ENCODE measurements at regions not wholly inside any gene's neighbourhood (a gene's known extent, or its start where the extent isn't known, plus 50 kb on each side); places are given as distances from the start of the nearest gene placed in this dataset.
A peak's percentile ranks its signal among the peaks of the same experiment; 100 is the strongest.

DNA sequence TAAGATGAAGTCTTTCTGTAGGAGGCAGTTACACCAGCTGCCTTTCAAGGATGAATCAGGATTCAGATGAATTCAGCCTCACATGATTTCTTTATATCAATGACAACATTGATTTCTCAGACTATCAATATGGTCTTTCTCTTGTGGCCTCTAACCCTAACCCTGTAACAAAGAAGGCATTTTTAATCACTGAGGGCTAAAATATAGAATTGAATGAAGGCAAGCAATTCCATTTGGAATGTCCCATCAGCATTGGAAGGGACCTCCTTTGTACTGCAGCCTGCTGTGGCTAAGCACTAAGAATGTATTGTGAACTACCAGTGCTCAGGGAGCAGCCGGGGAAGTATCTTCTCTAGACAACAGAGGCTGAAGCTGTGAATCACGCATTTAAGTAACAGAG is 90.6 kb upstream of the FRMD6 start:
- H3K9me3 Mint-ChIP-seq, result no peaks in the 10 kb centered on the region
- DNase-seq (ENCODE audit: low spot score in 2 of 2, unreplicated experiment in 2 of 2), result no peak
- H3K27ac Mint-ChIP-seq, result no peak overlapping the region
- no peaks in the 10 kb centered on the region for H3K27me3 Mint-ChIP-seq (ENCODE audit: low read depth)
- no peaks in the 10 kb centered on the region for H3K36me3 Mint-ChIP-seq
- no peak overlapping the region for H3K4me3 Mint-ChIP-seq
- peaks cover 20% of the 10 kb centered on the region for H3K4me1 Mint-ChIP-seq
- TF ChIP-seq, protein P1, sequence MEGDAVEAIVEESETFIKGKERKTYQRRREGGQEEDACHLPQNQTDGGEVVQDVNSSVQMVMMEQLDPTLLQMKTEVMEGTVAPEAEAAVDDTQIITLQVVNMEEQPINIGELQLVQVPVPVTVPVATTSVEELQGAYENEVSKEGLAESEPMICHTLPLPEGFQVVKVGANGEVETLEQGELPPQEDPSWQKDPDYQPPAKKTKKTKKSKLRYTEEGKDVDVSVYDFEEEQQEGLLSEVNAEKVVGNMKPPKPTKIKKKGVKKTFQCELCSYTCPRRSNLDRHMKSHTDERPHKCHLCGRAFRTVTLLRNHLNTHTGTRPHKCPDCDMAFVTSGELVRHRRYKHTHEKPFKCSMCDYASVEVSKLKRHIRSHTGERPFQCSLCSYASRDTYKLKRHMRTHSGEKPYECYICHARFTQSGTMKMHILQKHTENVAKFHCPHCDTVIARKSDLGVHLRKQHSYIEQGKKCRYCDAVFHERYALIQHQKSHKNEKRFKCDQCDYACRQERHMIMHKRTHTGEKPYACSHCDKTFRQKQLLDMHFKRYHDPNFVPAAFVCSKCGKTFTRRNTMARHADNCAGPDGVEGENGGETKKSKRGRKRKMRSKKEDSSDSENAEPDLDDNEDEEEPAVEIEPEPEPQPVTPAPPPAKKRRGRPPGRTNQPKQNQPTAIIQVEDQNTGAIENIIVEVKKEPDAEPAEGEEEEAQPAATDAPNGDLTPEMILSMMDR (IDR thresholded peaks at IDR 0.05; ENCODE audit: unreplicated experiment), result no peak

DNA sequence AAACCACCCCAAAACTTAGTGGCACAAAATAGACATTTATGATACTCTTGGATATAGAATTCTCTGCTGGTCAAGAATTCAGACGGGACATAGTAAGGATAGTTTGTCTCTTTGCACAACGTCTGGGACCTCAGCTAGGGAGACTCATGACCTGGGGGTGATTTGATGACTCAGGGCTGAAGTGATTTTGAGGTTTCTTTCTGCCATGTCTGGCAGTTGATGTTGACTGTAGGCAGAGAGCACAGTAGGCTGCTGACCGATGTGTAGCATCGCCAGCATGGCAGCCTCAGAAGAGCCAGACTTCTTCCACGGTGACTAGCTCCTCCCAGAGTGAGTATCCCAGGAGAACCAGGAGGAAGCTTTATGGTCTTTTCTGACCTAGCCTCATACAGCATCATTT is 88.9 kb upstream of the FRMD6 start:
- Mint-ChIP-seq H3K9me3 (no peaks in the 10 kb centered on the region), H3K27me3 (ENCODE audit: low read depth) (no peaks in the 10 kb centered on the region), H3K4me3 (no peak overlapping the region), H3K4me1 (peaks cover 20% of the 10 kb centered on the region), H3K27ac (no peak overlapping the region), H3K36me3 (no peaks in the 10 kb centered on the region)
- no peak for DNase-seq (ENCODE audit: low spot score in 2 of 2, unreplicated experiment in 2 of 2)
- TF ChIP-seq, protein P1 (IDR thresholded peaks at IDR 0.05; ENCODE audit: unreplicated experiment), result no peak

DNA sequence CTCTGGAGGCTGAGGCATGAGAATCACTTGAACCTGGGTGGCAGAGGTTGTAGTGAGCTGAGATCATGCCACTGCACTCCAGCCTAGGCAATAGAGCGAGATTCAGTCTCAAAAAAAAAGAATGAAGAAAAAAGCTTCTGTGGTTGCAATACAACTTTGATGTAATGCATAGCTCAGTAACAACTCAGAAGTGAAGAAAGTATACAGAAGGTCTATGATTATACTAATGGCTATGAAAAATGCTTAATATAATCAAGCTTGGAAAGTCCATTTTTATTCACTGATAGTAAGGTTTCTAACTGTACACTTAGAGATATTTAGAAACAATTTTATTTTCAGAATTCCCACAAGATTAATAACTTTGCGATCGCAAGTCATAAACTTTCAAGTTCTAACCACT is 88.2 kb upstream of the FRMD6 start:
- Mint-ChIP-seq H3K27me3 (ENCODE audit: low read depth) (no peaks in the 10 kb centered on the region), H3K4me3 (no peak overlapping the region), H3K4me1 (peaks cover 20% of the 10 kb centered on the region), H3K27ac (peak overlapping the region; percentile 74), H3K36me3 (no peaks in the 10 kb centered on the region), H3K9me3 (no peaks in the 10 kb centered on the region)
- no peak for DNase-seq (ENCODE audit: low spot score in 2 of 2, unreplicated experiment in 2 of 2)
- TF ChIP-seq, protein P1 (IDR thresholded peaks at IDR 0.05; ENCODE audit: unreplicated experiment), result no peak

DNA sequence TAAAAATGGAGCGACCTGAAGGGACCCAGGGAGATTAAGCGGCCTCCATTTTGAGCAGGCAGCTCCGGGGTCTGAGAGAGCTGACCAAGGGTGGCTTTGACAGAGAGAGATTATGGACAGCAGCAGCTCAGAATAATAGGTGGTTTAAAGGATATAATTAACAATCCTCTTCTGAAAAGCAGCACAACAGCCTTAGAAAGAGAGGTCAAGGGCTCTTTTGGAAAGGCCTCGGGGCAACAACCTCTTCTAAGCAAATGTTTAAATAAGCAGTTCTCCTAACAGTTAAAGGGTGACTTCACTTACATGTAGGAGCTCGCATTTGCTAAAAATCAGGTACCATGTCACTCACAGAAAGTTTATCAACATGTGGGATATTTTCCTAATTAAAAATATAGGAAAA is 87.2 kb upstream of the FRMD6 start:
- Mint-ChIP-seq H3K4me1 (peaks cover 20% of the 10 kb centered on the region), H3K4me3 (no peak overlapping the region), H3K27ac (peak overlapping the region; percentile 74), H3K9me3 (no peaks in the 10 kb centered on the region), H3K36me3 (no peaks in the 10 kb centered on the region), H3K27me3 (ENCODE audit: low read depth) (no peaks in the 10 kb centered on the region)
- DNase-seq (ENCODE audit: low spot score in 2 of 2, unreplicated experiment in 2 of 2), result no peak
- TF ChIP-seq, protein P1 (IDR thresholded peaks at IDR 0.05; ENCODE audit: unreplicated experiment), result no peak

DNA sequence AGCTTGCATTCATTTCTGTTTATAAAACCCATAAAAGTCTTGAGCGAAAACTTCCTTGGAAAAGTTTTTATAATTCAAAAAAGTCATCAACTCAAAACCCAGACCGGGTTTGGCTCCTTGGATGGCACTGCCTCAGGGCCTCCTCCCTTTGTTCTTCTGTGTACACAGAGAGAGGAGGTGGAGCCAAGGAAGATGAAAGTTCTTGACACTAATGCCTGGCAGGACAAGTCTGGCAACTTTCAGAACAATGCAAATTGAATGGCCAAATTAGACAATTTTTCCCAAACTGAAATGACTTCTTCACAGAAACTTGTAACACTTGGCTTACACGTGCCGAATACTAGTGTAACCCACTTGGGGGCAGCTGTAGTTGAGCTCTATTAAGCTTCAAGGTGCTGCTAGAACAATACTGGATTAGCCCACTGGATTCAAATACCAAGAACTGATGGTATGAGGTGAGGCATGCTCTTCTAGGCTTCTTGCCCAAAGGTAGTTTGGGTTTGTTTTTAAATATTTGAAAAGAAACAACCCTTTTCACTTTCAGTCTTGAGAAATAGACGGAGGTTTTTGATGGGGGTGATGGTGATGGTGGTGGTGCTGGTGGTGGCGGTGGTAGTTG is 86.6 kb upstream of the FRMD6 start:
- TF ChIP-seq, protein P1 (IDR thresholded peaks at IDR 0.05; ENCODE audit: unreplicated experiment), result no peak
- Mint-ChIP-seq H3K36me3 (no peaks in the 10 kb centered on the region), H3K27ac (peak overlapping the region; percentile 79), H3K27me3 (ENCODE audit: low read depth) (no peaks in the 10 kb centered on the region), H3K9me3 (no peaks in the 10 kb centered on the region), H3K4me1 (peaks cover 20% of the 10 kb centered on the region), H3K4me3 (no peak overlapping the region)
- peak in 1 of 2 experiments; percentile 42 for DNase-seq (ENCODE audit: low spot score in 2 of 2, unreplicated experiment in 2 of 2)
